Vagina (tissue), 2 donors: ENCODE measurements at regions not wholly inside any gene's neighbourhood (a gene's known extent, or its start where the extent isn't known, plus 50 kb on each side); places are given as distances from the start of the nearest gene placed in this dataset.

Experiments used
- POLR2A ChIP-seq, 2 donors: fragments of 450-650 bp; IDR thresholded peaks; one replicate each; pipeline ENCODE4 v1.6.1; 2017; ENCODE audit warnings: antibody characterized with exemption in 2 of 2, mild to moderate bottlenecking in 2 of 2, moderate library complexity in 2 of 2
- POLR2AphosphoS5 ChIP-seq, 2 donors: sonication (generic); formaldehyde crosslinking; IDR thresholded peaks; one replicate each; pipeline ENCODE4 v1.9.0; 2017; ENCODE audit warnings: antibody characterized with exemption in 2 of 2, mild to moderate bottlenecking in 2 of 2, low read depth in 1 of 2; ENCODE audit not compliant: insufficient read depth in 1 of 2
- TF ChIP-seq, protein P1 (sequence below), 3 experiments: fragments of 450-650 bp in 2 of 3; fragments of 200-600 bp in 1 of 3; sonication (generic) in 1 of 3; IDR thresholded peaks; one replicate each; pipeline ENCODE4 v1.5.1; 2017 to 2019; ENCODE audit warnings: antibody characterized with exemption in 3 of 3, mild to moderate bottlenecking in 2 of 3, moderate library complexity in 2 of 3

GRCh38 chr2:226607379-226607778, 192.2 kb downstream of the IRS1 start:
- TF ChIP-seq, protein P1, sequence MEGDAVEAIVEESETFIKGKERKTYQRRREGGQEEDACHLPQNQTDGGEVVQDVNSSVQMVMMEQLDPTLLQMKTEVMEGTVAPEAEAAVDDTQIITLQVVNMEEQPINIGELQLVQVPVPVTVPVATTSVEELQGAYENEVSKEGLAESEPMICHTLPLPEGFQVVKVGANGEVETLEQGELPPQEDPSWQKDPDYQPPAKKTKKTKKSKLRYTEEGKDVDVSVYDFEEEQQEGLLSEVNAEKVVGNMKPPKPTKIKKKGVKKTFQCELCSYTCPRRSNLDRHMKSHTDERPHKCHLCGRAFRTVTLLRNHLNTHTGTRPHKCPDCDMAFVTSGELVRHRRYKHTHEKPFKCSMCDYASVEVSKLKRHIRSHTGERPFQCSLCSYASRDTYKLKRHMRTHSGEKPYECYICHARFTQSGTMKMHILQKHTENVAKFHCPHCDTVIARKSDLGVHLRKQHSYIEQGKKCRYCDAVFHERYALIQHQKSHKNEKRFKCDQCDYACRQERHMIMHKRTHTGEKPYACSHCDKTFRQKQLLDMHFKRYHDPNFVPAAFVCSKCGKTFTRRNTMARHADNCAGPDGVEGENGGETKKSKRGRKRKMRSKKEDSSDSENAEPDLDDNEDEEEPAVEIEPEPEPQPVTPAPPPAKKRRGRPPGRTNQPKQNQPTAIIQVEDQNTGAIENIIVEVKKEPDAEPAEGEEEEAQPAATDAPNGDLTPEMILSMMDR (IDR thresholded peaks at IDR 0.05), result no peak
- no peak for TF ChIP-seq POLR2AphosphoS5 (IDR thresholded peaks at IDR 0.05; ENCODE audit: insufficient read depth in 1 of 2, low read depth in 1 of 2)
- TF ChIP-seq POLR2A (IDR thresholded peaks at IDR 0.05), result no peak
